GM10248 (cell line): ENCODE measurements at regions not wholly inside any gene's neighbourhood (a gene's known extent, or its start where the extent isn't known, plus 50 kb on each side); places are given as distances from the start of the nearest gene placed in this dataset.

Experiments used
- CTCF ChIA-PET: fragments of 300-600 bp; sonication (Branson Sonifier 250); formaldehyde crosslinking; extraction: SDS; loops from one replicate; lab custom pipeline; 2021; ENCODE audit warnings: antibody characterized with exemption; lab: Yijun Ruan, JAX
- POLR2A ChIA-PET: fragments of 350-650 bp; sonication (Branson Sonifier 250); formaldehyde crosslinking; extraction: SDS; loops from one replicate; lab custom pipeline; 2020; ENCODE audit warnings: antibody characterized with exemption; lab: Yijun Ruan, JAX
- DNase-seq: peaks from one replicate; pipeline ENCODE4 v3.0.0; 2012; ENCODE audit errors: extremely low spot score
- CTCF ChIP-seq: IDR thresholded peaks from 2 replicates; pipeline ENCODE4 v1.5.1; 2012; ENCODE audit warnings: mild to moderate bottlenecking, low read depth; ENCODE audit errors: extremely low read depth, missing control alignments, control extremely low read depth

- TF ChIP-seq CTCF, result no peak
- no peak for DNase-seq
- ChIA-PET CTCF (no interaction called here), POLR2A (no interaction called here)
Measured at GRCh38 chr1:5480906-5481305, 511.3 kb downstream of the NPHP4 start.

- CTCF ChIA-PET, result no interaction called here
- no peak for DNase-seq
Measured at GRCh38 chr1:5479876-5480646, 512.2 kb downstream of the NPHP4 start.

GRCh38 chr1:5478961-5479360, 513.3 kb downstream of the NPHP4 start:
- no peak for TF ChIP-seq CTCF
- ChIA-PET CTCF (no interaction called here), POLR2A (no interaction called here)
- DNase-seq, result no peak

More at GRCh38 chr1:5479876-5480646, 512.2 kb downstream of the NPHP4 start:
- POLR2A ChIA-PET, result no interaction called here
- TF ChIP-seq CTCF, result no peak

- no peak for TF ChIP-seq CTCF
- ChIA-PET CTCF (no interaction called here), POLR2A (no interaction called here)
- no peak for DNase-seq
Measured at GRCh38 chr1:5478156-5478695, 514.0 kb downstream of the NPHP4 start.

GRCh38 chr1:5477716-5478115, 514.5 kb downstream of the NPHP4 start:
- no peak for TF ChIP-seq CTCF
- CTCF ChIA-PET, result no interaction called here
- POLR2A ChIA-PET, result no interaction called here
- DNase-seq, result no peak

GRCh38 chr1:5475572-5475971, 516.7 kb downstream of the NPHP4 start:
- ChIA-PET POLR2A (no interaction called here), CTCF (no interaction called here)
- no peak for DNase-seq

More at GRCh38 chr1:5475572-5475971, 516.7 kb downstream of the NPHP4 start:
- no peak for TF ChIP-seq CTCF
